H1 (cell line): ENCODE measurements at regions not wholly inside any gene's neighbourhood (a gene's known extent, or its start where the extent isn't known, plus 50 kb on each side); places are given as distances from the start of the nearest gene placed in this dataset.

ENCODE experiments used
- ASH2L ChIP-seq: fragments of 200-600, 300-600 bp; sonication (generic); IDR thresholded peaks from one replicate; pipeline ENCODE4 v1.7.1; 2017; ENCODE audit warnings: low read length
- GABPA ChIP-seq: IDR thresholded peaks from 2 replicates; pipeline ENCODE4 v1.6.1; 2011; ENCODE audit warnings: mild to moderate bottlenecking, low read length, moderate library complexity, borderline replicate concordance; ENCODE audit not compliant: insufficient read depth
- KDM4A ChIP-seq: IDR thresholded peaks from one replicate; pipeline ENCODE4 v1.7.1; 2012; ENCODE audit warnings: low read depth, mild to moderate bottlenecking, moderate library complexity, low read length, inconsistent platforms; ENCODE audit not compliant: severe bottlenecking
- RXRA ChIP-seq: IDR thresholded peaks from 2 replicates; pipeline ENCODE4 v1.6.1; 2011; ENCODE audit warnings: low read depth, mild to moderate bottlenecking, low read length, moderate library complexity; ENCODE audit not compliant: insufficient read depth
- SUZ12 ChIP-seq: fragments of 200-600 bp; sonication (generic); IDR thresholded peaks from 2 replicates; pipeline ENCODE4 v1.6.1; 2012; ENCODE audit warnings: mild to moderate bottlenecking, inconsistent platforms, low read length, moderate library complexity, mixed read lengths
- TCF12 ChIP-seq: IDR thresholded peaks from 2 replicates; pipeline ENCODE4 v1.6.1; 2011; ENCODE audit warnings: low read depth, mild to moderate bottlenecking, low read length

DNA sequence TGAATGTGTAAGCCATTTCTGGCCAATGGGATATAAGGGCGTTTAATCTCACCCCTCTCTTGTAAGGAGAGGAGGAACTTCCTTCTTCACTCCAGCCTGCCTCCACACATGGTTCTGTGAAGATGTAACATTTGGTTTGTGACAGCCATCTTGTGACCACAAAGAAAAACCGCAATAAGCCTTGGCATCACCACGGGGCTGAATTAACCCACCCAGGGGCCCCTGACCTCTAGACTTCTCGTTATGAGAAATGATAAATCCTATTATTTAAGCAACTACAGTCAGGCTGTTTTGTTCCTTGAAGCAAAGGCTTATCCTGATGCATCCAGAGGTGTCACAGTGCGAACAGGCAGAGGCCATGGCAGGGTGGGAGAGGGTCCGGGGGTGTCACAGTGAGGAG is 139.7 kb downstream of the CDC5L start (continued):
- TF ChIP-seq ASH2L (no peak), KDM4A (no peak), RXRA (no peak), GABPA (no peak), TCF12 (no peak), SUZ12 (no peak)
- TF ChIP-seq, all 59 proteins: peak for 0
